ENCODE measurements at regions not wholly inside any gene's neighbourhood (a gene's known extent, or its start where the extent isn't known, plus 50 kb on each side); places are given as distances from the start of the nearest gene placed in this dataset.
"Not testable (repeated sequence)": the region's sequence is repeated elsewhere in the genome, so short reads cannot be mapped to it uniquely, and the experiment has no call there.

- ATAC-seq (no peak), DNase-seq (no peak)
- intact Hi-C loops (cut with micrococcal nuclease), result no loop called here
Measured at GRCh38 chr6:786946-787763, 94.2 kb upstream of the EXOC2 start.

GRCh38 chr6:783966-784735 lies 91.2 kb upstream of the EXOC2 start:
- intact Hi-C loops (cut with micrococcal nuclease), result no loop called here
- no peak for ATAC-seq

GRCh38 chr6:782141-782540 lies 89.2 kb upstream of the EXOC2 start:
- intact Hi-C loops (cut with micrococcal nuclease), result no loop called here
- DNase-seq, result no peak
- no peak for ATAC-seq

More at GRCh38 chr6:783966-784735, 91.2 kb upstream of the EXOC2 start:
- DNase-seq, result no peak

- ATAC-seq (no peak), DNase-seq (no peak)
- intact Hi-C loops (cut with micrococcal nuclease), result no loop called here
Measured at GRCh38 chr6:781350-781961, 88.5 kb upstream of the EXOC2 start.

GRCh38 chr6:780706-781105 lies 87.8 kb upstream of the EXOC2 start:
- no peak for DNase-seq
- intact Hi-C loops (cut with micrococcal nuclease), result no loop called here

GRCh38 chr6:776951-777350 lies 84.0 kb upstream of the EXOC2 start:
- intact Hi-C loops (cut with micrococcal nuclease), result no loop called here
- ATAC-seq (no peak), DNase-seq (no peak)

More at GRCh38 chr6:780706-781105, 87.8 kb upstream of the EXOC2 start:
- ATAC-seq, result no peak

- intact Hi-C loops (cut with micrococcal nuclease), result no loop called here
Measured at GRCh38 chr6:776528-776931, 83.6 kb upstream of the EXOC2 start.

GRCh38 chr6:775863-776262 lies 82.9 kb upstream of the EXOC2 start:
- ATAC-seq, result no peak
- DNase-seq, result no peak
- intact Hi-C loops (cut with micrococcal nuclease), result no loop called here

More at GRCh38 chr6:776528-776931, 83.6 kb upstream of the EXOC2 start:
- ATAC-seq (no peak), DNase-seq (no peak)

GRCh38 chr6:771683-772082 lies 78.7 kb upstream of the EXOC2 start:
- intact Hi-C loops (cut with micrococcal nuclease); ATAC-seq: not testable (repeated sequence)

GRCh38 chr6:767755-768512 lies 75.0 kb upstream of the EXOC2 start:
- ATAC-seq (no peak), DNase-seq (no peak)

More at GRCh38 chr6:771683-772082, 78.7 kb upstream of the EXOC2 start:
- not testable (repeated sequence) for DNase-seq

GRCh38 chr6:766625-767024 lies 73.7 kb upstream of the EXOC2 start:
- no peak for DNase-seq
- intact Hi-C loops (cut with micrococcal nuclease), result no loop called here
- no peak for ATAC-seq

More at GRCh38 chr6:767755-768512, 75.0 kb upstream of the EXOC2 start:
- intact Hi-C loops (cut with micrococcal nuclease), result no loop called here

- ATAC-seq (no peak), DNase-seq (no peak)
- intact Hi-C loops (cut with micrococcal nuclease), result no loop called here
Measured at GRCh38 chr6:761997-762396, 69.1 kb upstream of the EXOC2 start.

GRCh38 chr6:760982-761955 lies 68.3 kb upstream of the EXOC2 start:
- no peak for DNase-seq
- intact Hi-C loops (cut with micrococcal nuclease), result no loop called here
- no peak for ATAC-seq

- DNase-seq (no peak), ATAC-seq (no peak)
- intact Hi-C loops (cut with micrococcal nuclease), result no loop called here
Measured at GRCh38 chr6:759729-760128, 66.8 kb upstream of the EXOC2 start.

GRCh38 chr6:756224-756623 lies 63.3 kb upstream of the EXOC2 start:
- no peak for DNase-seq
- intact Hi-C loops (cut with micrococcal nuclease), result no loop called here
- ATAC-seq, result no peak

- DNase-seq (no peak), ATAC-seq (no peak)
- intact Hi-C loops (cut with micrococcal nuclease), result no loop called here
Measured at GRCh38 chr6:754202-754601, 61.3 kb upstream of the EXOC2 start.

- intact Hi-C loops (cut with micrococcal nuclease), result no loop called here
- no peak for ATAC-seq
Measured at GRCh38 chr6:753486-753885, 60.5 kb upstream of the EXOC2 start.

GRCh38 chr6:752438-752837 lies 59.5 kb upstream of the EXOC2 start:
- no peak for DNase-seq
- no peak for ATAC-seq
- intact Hi-C loops (cut with micrococcal nuclease), result no loop called here

More at GRCh38 chr6:753486-753885, 60.5 kb upstream of the EXOC2 start:
- no peak for DNase-seq

Data from left ventricle myocardium superior (tissue), 1 donor.